ENCODE measurements at regions not wholly inside any gene's neighbourhood (a gene's known extent, or its start where the extent isn't known, plus 50 kb on each side); places are given as distances from the start of the nearest gene placed in this dataset.

DNA sequence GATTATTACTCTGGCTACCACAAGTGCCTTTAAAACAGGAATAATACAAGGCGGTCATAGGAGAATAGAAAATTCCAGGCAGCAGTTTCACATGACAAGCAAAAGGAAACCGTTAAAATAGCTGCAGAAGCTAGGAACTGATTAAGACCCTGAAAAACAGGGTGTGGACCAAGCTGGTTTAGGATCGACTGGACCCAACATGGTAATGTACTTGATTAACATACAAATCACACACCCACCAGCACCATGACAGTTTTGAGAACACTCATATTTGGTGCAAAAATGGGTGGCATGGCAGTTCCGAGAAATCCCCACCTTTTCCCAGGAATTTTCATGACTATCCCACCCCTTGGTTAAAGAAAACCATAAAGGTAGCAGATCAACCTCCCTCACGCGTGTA, 51.9 kb upstream of the TMEM163 start:
- DNase-seq (ENCODE audit: low spot score): no peak
- Histone ChIP-seq H3K36me3 (no peaks in the 10 kb centered on the region), H3K4me3 (no peak overlapping the region), H3K27me3 (replicated peaks; ENCODE audit: insufficient read depth) (no peaks in the 10 kb centered on the region), H3K27ac (no peak overlapping the region), H3K9me3 (no peaks in the 10 kb centered on the region), H3K4me1 (ENCODE audit: control insufficient read depth in 1 of 2, low read depth in 2 of 2) (no peaks in the 10 kb centered on the region)
- no peak for TF ChIP-seq CTCF (IDR thresholded peaks at IDR 0.05)
- ATAC-seq (ENCODE audit: insufficient number of reproducible peaks, low FRiP score, low read depth): no peak

- H3K4me3 ChIP-seq: no peak overlapping the region
- DNase-seq (ENCODE audit: low spot score): no peak
Measured at GRCh38 chr2:134771313-134771801, 52.6 kb upstream of the TMEM163 start.

GRCh38 chr2:134772493-134773169, 53.8 kb upstream of the TMEM163 start:
- Histone ChIP-seq H3K36me3 (no peaks in the 10 kb centered on the region), H3K4me3 (no peak overlapping the region), H3K9me3 (no peaks in the 10 kb centered on the region), H3K4me1 (ENCODE audit: control insufficient read depth in 1 of 2, low read depth in 2 of 2) (no peaks in the 10 kb centered on the region), H3K27me3 (replicated peaks; ENCODE audit: insufficient read depth) (no peaks in the 10 kb centered on the region), H3K27ac (no peak overlapping the region)
- ATAC-seq (ENCODE audit: insufficient number of reproducible peaks, low FRiP score, low read depth) (no peak), DNase-seq (ENCODE audit: low spot score) (no peak)
- TF ChIP-seq CTCF (IDR thresholded peaks at IDR 0.05): no peak

More at GRCh38 chr2:134771313-134771801, 52.6 kb upstream of the TMEM163 start:
- no peaks in the 10 kb centered on the region for H3K27me3 ChIP-seq (replicated peaks; ENCODE audit: insufficient read depth)
- TF ChIP-seq CTCF (IDR thresholded peaks at IDR 0.05): no peak
- H3K36me3 ChIP-seq: no peaks in the 10 kb centered on the region
- no peak overlapping the region for H3K27ac ChIP-seq
- no peak for ATAC-seq (ENCODE audit: insufficient number of reproducible peaks, low FRiP score, low read depth)
- H3K9me3 ChIP-seq: no peaks in the 10 kb centered on the region
- H3K4me1 ChIP-seq (ENCODE audit: control insufficient read depth in 1 of 2, low read depth in 2 of 2): no peaks in the 10 kb centered on the region

DNA sequence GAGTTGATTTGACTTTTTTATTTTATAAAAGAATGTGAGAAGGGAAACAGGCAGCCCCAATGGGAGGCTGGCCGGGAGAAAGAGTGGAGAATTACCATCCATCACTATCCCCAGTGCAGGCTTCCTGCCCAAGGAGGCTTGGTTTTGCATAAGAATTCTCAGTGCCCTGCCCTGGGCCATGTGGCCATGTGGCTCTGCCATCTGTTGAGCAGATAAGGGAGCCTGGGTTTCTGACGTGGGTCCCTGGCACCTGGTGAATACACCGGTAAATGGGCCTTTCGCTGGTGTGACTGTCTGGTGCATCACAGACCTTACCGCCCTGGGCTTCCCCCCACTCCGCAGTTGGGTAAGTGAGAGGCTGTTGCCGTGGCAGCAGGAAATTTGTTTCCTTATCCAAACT, 54.5 kb upstream of the TMEM163 start:
- Histone ChIP-seq H3K4me1 (ENCODE audit: control insufficient read depth in 1 of 2, low read depth in 2 of 2) (no peaks in the 10 kb centered on the region), H3K9me3 (no peaks in the 10 kb centered on the region), H3K4me3 (no peak overlapping the region), H3K27me3 (replicated peaks; ENCODE audit: insufficient read depth) (no peaks in the 10 kb centered on the region), H3K36me3 (no peaks in the 10 kb centered on the region), H3K27ac (no peak overlapping the region)
- TF ChIP-seq CTCF (IDR thresholded peaks at IDR 0.05): no peak
- DNase-seq (ENCODE audit: low spot score): no peak
- ATAC-seq (ENCODE audit: insufficient number of reproducible peaks, low FRiP score, low read depth): no peak

GRCh38 chr2:134773759-134774742, 55.3 kb upstream of the TMEM163 start:
- no peak for DNase-seq (ENCODE audit: low spot score)
- TF ChIP-seq CTCF (IDR thresholded peaks at IDR 0.05): no peak
- no peaks in the 10 kb centered on the region for H3K27me3 ChIP-seq (replicated peaks; ENCODE audit: insufficient read depth)
- H3K4me3 ChIP-seq: no peak overlapping the region
- no peak overlapping the region for H3K27ac ChIP-seq
- no peak for ATAC-seq (ENCODE audit: insufficient number of reproducible peaks, low FRiP score, low read depth)
- H3K9me3 ChIP-seq: no peaks in the 10 kb centered on the region
- H3K4me1 ChIP-seq (ENCODE audit: control insufficient read depth in 1 of 2, low read depth in 2 of 2): no peaks in the 10 kb centered on the region
- no peaks in the 10 kb centered on the region for H3K36me3 ChIP-seq
